GM18519 (cell line): ENCODE measurements at regions not wholly inside any gene's neighbourhood (a gene's known extent, or its start where the extent isn't known, plus 50 kb on each side); places are given as distances from the start of the nearest gene placed in this dataset.
"Not testable (repeated sequence)": the region's sequence is repeated elsewhere in the genome, so short reads cannot be mapped to it uniquely, and the experiment has no call there.

ENCODE experiments used
- ATAC-seq: cut with Tn5 transposase; IDR thresholded peaks from one replicate; pipeline ENCODE4 v1.9.1; 2021; ENCODE audit warnings: mild to moderate bottlenecking, moderate library complexity; ENCODE audit not compliant: unreplicated experiment, low FRiP score

DNA sequence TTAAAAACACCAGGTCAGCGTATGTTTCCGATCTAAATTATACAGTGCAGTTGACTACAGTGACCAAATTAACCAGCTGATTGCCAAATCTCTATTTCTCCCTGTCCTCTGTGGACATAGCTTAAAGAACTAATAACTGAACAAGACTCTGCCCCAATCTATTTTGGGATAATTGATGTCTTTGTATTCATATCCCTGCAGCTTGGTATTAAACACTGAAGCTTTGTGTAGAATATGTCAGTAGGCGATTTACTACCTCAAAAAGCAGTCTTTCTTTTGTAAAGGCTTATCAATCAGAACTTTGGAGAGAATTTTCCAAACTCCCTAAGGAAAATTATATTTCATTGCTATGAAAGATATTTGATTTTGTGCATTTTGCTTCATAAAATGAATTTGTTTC, 258.2 kb downstream of the SOX2 start:
- no peak for ATAC-seq

DNA sequence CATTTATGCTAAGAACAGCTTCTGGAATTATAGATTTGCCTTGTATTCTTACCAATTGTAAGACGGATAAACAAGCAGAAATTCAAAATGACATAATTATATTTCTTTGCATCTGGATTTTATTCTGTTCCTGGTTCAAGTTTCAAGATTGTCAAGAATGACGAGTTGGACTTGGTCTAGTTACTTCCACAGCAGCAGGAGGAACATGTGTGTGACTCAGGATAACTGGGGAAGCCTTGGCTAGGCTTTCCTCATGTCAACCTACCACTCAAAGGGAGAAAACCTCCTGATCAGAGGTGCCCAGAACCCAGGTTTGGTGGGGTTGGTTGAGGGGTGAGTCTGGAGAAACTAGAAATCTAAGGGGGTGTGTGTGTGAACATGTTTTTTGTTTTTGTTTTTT, 259.7 kb downstream of the SOX2 start:
- no peak for ATAC-seq

DNA sequence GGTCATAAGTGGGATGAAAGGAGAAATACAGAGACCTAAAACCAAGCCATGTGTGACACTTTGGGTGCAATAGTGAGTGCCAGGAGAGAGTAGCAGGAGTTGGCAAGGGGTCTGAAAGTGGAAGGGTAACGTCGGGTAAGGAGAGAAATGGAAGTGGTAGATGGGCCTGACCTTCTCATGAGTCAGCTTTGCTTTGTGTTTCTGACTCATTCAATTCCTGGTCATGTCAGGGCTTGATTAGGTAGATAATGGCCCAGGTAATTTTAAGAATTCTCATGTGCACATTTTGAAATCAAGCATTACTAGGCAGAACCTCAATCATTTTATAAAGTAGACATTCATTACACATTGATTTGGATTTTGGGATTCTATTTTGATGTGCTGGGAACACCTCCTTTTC, 262.5 kb downstream of the SOX2 start:
- ATAC-seq = no peak

DNA sequence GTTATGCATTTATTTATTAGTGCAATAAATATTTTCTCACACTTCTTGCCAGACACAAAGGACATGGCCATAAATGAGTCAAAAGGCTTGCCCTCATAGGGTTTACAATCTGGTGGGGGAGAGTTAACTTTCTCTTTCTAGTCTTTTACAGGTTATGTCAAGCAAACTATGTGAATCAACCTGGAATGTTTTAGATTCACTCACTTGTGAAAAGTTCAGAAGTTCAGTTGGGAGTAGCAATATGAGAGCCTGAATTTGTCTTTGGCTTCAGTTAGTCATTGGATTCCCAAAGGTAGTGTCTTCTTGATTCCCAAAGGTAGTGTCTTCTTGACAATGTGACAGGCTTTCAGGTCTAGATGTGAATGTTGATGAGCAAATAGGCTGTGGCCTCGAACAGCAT, 264.8 kb downstream of the SOX2 start:
- ATAC-seq = no peak

DNA sequence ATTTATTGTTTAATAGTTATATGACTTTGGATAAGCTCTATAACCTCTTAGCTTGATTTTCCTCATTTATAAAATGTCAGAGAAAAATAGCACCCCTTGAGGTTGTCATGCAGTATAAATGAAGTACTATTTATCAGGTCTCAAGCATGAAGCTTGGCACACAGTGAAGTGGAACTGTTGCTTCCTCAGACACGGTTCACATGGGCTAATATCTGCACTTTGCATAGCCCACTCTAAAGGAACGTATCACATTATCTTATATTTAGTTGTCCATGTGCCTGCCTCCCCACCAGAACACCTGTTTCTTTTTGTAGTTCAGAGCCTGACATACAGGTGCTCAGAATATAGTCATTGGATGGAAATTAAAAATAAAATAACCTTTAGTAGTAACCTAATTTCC, 273.7 kb downstream of the SOX2 start:
- ATAC-seq = no peak

DNA sequence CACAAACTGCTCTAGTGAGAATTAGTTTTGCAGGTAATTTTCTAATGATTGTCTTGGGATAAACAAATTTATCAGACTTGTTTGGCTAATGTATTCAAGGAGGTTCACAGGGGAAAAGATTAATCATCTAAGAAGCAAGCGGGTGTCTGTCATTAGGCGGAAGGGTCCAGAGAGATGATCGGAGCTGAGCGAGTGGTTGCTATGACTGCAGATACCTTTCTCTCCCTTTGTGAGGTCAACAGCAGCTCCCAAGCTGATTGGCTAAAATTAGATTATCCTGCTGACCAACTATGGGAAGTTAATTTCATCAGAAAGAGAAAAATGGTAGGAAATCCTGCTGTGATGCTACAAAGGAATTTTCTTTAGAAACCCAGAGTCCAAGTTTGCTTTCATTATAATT, 276.0 kb downstream of the SOX2 start:
- no peak for ATAC-seq

DNA sequence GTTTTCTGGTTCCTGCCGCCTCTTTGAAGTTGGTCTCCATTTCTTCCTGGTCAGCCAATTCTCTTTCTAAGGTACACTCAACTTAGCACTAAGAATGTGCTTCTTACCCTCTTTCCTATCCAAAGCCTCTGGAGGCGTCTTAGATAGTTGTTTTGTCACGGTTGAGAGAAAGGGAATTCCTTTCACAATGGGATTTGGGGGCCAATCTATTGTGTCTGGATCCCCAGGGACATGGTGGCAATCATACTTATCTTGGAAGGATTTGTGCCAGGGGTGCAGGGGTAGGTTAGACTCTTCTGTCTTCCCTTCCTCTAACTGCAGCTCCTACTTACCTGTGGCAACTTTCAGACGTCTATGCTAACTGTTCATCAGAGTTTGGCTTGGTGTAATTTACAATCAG, 287.1 kb downstream of the SOX2 start:
- no peak for ATAC-seq

DNA sequence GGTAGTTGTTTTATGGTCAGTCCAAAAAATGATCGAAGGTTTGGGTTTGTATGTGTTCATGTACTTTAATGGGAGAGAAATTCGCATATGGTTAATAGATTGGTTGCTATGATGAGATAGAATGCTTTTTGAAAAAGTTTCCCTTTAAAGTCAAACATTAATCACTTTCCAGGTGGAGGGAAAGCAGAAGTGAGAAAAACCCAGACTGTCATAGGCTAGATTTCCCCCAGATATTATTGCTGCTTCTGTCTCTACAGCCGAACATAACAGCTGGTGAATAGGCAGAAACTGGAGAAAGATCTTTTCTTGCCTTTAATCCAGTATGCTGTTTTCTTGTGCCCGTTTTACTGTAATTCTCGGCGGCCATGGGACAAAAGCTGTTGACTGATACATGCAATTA, 287.6 kb downstream of the SOX2 start:
- peak; percentile 83 for ATAC-seq

DNA sequence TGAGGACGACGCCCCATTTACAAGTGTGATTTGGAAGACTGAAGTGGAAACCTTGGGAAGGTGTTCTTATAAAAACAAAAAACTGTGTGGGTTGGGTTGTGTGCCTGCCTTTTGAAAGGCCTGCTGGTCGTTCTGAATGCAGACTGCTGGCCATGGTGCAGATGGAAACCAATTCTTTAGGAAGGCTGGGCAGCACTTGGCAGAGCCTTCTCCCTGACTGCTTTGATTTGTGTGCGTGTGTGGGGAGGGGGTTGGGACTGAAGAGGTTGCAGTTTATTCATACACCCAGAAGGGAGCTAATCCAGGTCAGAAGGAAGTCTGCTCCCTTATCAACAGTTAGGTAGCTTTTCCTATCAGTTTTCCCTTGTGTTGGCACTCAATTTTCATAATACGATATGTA, 288.7 kb downstream of the SOX2 start:
- ATAC-seq = no peak

DNA sequence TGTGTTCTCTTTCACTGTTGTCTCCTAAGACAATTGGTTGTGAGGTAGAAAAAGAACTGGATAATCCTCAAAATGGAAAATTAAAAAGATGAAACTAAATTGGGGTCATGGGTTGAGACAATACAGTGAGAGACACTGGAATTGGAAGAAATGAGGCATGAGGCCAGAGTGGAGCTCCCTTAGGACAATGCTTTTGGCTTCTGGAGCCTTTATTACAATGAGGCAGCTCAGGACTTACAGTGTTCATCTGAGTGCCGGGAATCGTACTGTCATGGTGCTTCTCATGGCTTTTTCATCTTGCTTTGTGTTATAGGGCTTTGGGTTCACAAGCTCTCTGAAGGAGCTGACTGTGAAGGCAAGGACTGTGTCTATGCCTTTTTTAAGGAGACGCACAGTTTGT, 293.5 kb downstream of the SOX2 start:
- ATAC-seq = no peak

DNA sequence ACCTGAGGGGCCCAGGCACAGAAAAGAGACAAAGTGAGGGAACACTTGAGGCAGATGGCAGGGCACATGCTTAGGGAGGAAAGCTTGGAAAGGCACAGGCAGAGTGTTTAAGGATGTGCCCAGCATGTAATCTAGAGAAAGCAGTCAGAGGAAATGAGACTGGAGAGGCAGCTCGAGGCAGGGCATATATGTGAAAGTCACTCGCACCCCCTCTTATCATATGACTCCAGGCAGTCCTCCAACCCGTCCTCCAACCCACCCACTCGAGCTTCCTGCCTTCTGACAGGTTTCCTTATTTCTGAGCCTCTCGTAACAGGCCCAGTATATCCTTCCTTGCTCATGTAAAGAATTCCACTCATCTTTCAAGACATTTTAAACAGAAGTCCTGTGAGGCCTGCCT, 294.0 kb downstream of the SOX2 start:
- no peak for ATAC-seq

DNA sequence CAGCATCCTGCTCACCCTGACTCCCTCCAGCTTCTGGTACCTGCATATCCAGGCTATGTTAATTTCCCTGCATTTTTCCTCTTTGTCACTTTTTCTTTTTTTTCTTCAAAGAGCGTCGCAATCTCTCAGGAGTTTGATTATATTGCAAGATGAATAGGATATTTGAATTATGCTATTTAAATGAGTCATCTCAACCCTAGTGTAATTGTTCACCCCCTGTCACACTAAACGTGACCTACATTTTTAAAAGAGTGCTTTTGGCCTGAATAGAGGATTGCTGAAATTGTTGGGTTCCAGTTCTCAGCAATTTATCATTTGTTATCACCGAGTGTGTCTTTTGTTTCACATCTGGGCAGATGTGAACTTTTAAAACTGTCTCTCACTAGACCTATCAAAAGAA, 294.7 kb downstream of the SOX2 start:
- ATAC-seq = no peak

DNA sequence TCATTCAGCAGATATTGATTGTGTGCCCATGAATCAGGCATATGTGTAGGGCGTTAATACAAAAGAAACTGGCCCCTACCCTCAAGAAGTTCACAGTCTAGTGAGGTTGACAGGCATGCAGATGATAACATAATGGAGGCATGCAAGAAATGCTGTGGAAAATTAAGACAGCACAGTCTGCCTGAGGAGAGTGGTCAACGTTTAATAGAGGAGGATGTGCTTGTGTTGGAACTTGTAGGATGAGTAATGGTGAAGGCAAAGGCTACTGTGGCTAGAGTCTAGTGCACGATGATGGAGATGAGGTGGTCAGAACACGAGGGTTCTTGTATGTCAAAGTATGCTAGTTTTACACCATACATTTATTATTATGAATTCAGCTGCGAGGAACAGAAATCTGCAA, 295.7 kb downstream of the SOX2 start:
- no peak for ATAC-seq

DNA sequence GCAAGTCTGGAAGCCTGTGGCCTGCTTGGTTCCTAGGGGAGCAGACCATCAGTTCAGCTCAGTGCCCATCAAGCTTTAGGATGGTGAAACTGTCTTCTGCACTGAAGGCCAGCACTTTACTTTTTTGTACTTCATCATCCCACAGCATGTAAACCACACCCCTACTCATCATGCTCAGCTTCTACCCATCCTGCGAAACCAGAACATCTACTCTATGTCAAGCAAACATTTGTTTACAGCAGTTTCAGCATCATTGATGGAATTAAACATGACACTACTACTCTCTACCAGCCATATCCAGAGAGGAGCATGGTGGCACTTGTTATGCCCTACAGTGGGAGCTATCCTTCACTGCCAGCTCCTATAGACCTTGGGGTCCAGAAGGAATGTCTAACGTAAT, 306.6 kb downstream of the SOX2 start:
- no peak for ATAC-seq

DNA sequence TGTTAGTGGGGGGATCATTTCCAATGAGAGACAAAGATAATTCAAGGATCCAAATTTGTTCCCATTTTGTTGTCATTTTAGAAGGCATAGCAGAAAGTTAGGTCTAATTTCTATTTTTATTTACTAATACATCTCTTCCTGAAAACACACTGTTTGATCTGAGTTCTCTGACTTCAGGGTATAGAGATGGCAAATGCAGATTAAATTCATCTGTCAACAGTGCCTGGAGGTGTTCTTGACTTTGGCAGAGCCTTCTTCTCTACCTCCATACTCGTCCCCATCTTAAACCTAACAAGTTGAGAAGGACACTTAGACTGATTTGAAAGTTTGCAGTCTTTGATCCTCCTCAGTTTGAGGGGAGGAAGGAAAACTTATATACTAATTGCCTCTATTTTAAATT, 308.2 kb downstream of the SOX2 start:
- no peak for ATAC-seq

DNA sequence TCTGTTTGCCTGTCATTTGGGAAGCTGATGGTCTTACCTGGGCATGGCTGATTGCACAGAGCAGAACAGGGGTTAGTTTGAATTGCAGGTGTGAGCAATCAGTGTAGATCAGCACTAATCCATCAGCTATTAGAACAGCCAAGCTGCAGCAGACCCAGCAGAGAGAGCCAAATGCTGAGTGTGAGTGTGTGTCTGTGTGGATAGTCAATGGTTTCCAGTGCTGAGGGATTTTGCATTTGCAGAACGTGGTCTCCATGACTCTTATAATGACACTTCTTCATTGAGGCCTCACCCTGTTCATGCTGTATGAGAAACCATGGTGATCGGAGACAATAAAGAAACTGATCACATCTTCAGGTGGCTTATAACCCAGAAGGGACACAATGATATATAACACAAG, 312.1 kb downstream of the SOX2 start:
- ATAC-seq = no peak

DNA sequence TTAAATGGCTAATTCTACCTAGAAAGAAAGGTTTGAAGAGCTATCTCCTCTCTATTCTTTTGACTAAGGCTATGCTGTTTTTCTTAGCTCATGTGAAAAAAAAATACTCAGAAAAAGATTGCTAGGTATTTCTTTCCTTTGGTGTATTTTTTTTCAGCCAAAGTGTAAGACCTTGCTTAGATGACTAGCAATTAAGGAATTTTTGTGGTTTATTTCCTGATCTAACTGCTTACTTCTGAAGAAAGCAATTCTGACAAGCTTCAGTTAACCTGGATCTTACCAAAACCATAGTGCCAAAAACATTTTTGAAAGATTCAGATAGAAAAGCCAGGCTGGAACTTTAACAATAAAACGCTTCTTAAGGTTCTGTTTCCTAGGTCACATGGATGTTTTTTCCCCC, 315.6 kb downstream of the SOX2 start:
- no peak for ATAC-seq

DNA sequence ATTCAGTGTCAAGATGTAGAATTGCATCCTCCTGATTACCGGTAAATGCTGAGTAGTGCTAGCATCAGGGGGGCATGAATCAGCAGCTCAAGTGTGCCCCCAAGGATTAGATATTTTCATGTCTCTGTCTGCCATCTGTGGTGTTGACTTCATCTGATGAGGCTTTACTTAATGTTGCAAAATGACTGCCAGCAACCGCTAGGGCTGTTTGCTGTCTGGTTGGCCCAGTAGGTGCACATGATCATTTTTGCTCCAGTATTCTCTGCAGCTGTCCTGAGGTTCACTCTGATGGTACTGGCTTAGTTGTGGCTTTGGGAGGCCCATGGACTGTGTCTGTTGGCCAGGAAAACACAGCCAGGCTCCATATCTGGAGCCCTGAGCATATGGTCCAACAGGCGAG, 316.4 kb downstream of the SOX2 start:
- no peak for ATAC-seq

DNA sequence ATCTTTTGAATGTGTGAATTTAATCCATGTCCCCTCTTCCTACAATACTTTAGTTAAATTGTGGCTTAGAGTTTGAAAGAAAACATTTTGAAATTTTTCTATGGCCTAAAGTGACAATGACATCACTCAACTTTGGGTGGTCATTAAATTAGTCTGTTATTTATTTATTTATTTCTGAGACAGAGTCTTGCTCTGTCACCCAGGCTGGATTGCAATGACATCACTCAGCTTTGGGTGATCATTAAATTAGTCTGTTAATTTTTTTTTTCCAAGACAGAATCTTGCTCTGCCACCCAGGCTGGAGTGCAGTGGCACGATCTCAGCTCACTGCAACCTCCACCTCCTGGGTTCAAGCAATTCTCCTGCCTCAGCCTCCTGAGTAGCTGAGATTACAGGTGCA, 322.5 kb downstream of the SOX2 start:
- ATAC-seq = not testable (repeated sequence)

DNA sequence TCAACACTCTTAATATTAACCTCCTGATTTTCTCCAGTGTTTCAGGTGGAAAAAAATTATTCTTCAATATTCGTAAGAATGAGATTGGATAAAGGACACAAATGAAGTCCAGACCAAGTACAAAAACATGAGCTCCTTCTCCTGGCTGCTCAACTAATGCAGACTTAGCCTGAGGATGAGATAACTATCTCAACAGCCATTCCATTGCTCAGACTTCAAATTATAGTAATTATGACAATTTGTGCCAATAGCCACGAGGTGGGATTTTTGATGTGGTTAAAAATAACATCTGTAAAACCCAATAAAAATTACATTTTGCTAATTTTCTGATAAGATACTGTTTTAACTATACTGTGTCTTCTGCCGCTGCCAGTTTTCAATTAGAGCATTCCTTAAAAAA, 323.6 kb downstream of the SOX2 start:
- no peak for ATAC-seq

DNA sequence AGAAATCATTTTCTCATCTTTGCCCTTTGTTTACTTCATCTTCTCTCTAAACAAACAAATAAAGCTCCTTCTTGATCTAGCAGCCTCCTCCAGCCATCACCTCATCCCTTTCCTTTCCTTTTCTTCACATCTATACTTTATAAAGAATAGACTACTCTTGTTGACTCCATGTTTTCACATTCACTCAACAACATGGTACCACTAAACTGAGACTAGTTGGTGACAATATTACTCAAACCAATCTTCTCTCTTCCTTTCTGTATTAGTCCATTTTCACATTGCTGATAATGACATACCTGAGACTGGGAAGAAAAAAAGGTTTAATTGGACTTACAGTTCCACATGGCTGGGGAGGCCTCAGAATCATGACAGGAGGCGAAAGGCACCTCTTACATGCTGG, 324.7 kb downstream of the SOX2 start:
- ATAC-seq = no peak

DNA sequence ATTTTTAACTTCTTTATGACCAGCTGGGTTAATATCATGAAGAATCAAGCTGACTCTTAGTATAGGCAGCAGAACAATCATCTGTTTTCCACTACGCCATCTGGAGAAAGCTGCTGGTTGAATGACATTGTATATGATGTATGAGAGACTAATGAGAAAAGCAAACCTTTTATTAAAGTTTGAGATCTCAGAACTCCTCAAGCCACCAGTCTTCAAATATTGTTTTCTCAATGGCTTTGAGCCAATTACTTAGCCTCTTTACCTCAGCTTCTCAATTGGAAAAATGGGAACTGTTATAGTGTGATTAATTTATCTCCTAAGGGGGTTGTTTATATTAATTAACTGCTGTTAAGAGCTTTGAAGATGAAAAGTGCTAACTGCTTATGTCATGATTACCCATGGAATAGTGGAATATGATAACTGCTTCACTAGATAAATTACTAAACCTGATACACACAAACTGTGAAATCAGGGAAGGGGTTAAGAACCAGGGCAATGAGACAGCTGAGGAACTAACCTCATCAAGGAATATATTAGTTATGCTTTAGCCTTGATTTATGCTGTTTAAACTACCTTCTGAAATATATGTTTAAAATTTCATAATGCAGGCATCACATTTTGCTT, 330.1 kb downstream of the SOX2 start:
- no peak for ATAC-seq

DNA sequence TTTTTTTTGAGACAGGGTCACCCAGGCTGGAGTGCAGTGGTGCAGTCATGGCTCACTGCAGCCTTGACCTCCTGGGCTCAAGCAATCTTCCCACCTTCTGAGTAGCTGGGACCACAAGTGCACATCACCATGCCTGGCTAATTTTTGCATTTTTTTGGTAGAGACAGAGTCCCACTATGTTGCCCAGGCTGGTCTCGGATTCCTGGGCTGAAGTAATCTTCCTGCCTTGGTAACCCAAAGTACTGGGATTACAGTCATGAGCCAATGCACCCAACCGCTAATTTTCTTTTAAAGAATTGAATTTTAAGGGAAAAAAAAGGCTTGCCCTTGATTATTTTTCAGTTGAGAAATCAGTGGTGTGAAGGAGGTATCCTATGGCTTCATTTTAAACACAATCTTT, 334.0 kb downstream of the SOX2 start:
- ATAC-seq = no peak
